ENCODE measurements at regions not wholly inside any gene's neighbourhood (a gene's known extent, or its start where the extent isn't known, plus 50 kb on each side); places are given as distances from the start of the nearest gene placed in this dataset.
"Not testable (repeated sequence)": the region's sequence is repeated elsewhere in the genome, so short reads cannot be mapped to it uniquely, and the experiment has no call there.

DNA sequence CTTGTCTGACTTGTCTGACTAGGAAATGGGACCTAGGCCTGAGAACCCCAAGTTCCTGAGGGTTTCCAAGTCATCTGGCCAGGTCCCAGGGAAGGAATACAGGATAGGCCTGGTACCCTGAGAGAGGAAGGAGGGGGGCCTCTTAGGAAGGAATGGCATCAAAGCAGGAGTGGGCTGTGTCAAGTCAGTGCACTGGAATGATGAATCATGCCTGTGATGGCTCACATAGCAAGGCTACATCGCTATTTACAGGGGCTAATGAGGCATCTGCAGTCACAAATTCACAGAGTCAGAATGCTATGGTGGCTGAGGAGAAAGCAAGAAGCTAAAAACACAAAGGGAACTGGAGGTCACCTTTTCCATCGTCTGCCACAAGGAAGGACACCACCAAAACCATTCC, 247.3 kb downstream of the NXPE2 start:
- no peak for DNase-seq (ENCODE audit: low read depth in 4 of 4, low spot score in 2 of 4)

GRCh38 chr11:114928260-114928870, 250.0 kb downstream of the NXPE2 start:
- DNase-seq (ENCODE audit: low read depth in 4 of 4, low spot score in 2 of 4): no peak

DNA sequence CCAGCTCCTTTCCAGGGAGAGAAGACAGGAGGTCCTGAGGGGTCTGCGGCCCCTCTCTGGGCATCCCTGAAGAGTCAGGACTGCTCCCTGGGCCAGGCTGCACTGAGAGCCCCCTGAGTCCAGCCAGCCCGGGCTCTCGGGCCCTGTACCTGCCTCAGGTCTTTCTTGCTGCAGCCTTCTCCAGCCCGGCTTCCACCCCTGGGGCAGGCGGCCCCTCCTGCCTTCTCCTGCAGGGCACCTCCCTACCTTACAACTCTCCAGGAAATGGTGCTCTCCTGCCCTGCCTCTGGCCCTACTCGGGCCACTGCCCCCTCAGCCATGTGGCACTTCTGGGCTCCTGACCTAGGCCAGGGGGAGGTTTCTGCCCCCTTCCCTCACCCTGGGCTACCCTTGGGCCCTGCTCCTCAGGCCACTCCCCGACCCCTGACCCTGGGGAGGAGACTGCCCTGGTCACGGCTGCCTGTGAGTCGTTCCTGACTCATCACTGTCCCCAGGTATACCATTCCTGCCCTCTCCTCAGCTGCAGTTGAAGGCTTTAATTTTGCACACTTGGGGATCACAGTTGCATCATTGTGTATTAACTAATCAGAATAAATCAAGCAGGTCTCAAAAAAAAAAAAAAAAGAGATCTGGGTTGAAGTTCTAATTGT, 251.1 kb downstream of the NXPE2 start:
- DNase-seq (ENCODE audit: low read depth in 4 of 4, low spot score in 2 of 4): no peak

DNA sequence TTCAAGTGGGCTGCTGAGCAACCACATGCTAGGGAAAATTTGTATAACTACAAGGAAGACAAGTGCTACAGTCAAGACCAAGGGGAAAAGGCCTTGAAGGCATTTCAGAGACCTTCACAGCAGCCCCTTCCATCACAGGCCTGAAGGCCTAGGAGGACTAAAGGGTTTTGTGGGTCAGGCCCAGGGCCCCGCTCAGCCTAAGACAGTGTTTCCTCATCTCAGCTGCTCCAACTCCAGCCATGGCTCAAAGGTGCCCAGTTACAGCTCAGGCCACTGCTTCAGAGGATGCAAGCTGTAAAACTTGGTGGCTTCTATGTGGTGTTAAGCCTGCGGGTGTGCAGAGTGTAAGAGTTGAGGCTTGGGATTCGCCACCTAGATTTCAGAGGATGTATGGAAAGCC, 260.5 kb downstream of the NXPE2 start:
- DNase-seq (ENCODE audit: low read depth in 4 of 4, low spot score in 2 of 4): no peak

DNA sequence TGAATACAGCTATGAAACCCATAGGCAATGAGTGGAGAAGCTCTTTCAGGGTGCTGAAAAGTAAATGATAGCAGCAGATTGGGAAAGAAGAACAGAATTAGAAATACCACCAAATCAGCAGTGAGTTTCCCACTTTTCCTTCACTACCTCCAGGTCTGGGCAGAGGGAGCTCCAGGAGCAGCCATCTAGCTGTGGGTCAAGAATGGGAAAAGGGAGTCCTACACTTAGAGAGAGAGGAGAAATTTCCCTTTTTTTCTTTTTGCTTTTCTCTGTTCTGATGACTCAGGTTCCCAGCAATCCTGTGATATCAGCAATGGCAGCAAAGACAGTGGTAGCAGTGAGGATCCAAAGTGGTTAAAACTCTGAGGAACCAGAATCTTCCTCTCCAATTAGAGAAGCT, 263.9 kb downstream of the NXPE2 start:
- no peak for DNase-seq (ENCODE audit: low read depth in 4 of 4, low spot score in 2 of 4)

- DNase-seq (ENCODE audit: low read depth in 4 of 4, low spot score in 2 of 4): no peak
These were observed 271.5 kb downstream of the NXPE2 start for GRCh38 chr11:114949614-114950351.

- no peak for DNase-seq (ENCODE audit: low read depth in 4 of 4, low spot score in 2 of 4)
These were observed 274.7 kb downstream of the NXPE2 start for GRCh38 chr11:114953039-114953438.

- DNase-seq (ENCODE audit: low read depth in 4 of 4, low spot score in 2 of 4): no peak
These were observed 277.6 kb downstream of the NXPE2 start for GRCh38 chr11:114955923-114956322.

DNA sequence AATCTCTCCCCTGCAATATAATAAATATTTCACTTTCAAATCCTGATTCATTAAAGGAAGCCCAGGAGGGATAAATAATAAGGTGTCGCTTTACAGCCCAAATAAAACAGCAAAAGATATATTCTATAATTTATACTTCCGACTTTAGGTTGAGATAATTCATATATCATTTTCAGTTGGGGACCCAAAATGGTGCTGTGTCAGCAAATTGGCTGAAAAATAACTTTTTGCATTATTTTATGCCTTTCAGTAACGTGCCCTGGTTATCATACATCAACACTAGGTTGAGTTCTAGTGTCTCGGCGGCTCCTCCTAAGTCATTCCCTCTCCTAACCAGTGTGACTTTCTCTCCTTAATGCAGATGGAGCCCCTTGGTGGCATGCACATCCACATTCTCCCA, 278.2 kb downstream of the NXPE2 start:
- DNase-seq (ENCODE audit: low read depth in 4 of 4, low spot score in 2 of 4): no peak

DNA sequence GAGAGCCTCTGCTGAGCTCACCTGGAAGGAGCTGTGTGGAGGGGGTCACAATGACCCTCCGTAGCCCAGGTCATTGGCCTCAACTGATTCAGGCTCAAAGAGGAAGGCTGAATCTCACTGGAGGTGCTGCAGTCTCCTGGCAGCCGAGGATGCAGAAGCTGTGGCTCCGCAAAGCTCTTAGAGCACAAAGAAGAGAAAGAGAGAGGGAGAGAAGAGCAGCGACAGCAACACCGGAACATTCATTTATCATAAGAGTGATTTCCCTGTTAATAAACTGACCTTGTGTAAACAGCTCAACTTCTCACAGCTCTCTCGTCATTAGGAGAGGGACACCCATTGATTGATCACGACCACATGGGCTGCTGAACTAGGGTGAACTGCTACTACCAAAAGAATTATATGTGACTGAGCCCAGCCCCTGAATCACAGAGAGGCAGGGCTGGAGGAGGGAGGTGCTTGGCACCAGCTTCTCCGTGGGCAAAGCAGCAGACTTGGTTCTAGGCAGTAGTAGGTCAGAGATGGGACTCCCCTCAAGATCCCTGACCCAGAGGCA, 281.7 kb downstream of the NXPE2 start:
- DNase-seq (ENCODE audit: low read depth in 4 of 4, low spot score in 2 of 4): no peak

DNA sequence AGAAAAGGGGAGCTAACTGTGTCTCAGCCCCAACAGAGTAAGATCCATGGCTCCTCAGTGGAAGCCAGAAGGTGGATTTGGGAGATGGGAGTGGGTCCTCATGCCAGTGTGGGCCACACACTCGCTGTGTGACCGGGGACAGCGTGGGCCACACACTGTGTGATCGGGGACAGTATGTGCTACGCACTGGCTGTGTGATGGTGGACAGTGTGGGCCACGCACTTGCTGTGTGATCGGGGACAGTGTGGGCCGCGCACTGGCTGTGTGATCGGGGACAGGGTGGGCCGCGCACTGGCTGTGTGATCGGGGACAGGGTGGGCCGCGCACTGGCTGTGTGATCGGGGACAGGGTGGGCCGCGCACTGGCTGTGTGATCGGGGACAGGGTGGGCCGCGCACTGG, 282.5 kb downstream of the NXPE2 start:
- DNase-seq (ENCODE audit: low read depth in 4 of 4, low spot score in 2 of 4): not testable (repeated sequence)

DNA sequence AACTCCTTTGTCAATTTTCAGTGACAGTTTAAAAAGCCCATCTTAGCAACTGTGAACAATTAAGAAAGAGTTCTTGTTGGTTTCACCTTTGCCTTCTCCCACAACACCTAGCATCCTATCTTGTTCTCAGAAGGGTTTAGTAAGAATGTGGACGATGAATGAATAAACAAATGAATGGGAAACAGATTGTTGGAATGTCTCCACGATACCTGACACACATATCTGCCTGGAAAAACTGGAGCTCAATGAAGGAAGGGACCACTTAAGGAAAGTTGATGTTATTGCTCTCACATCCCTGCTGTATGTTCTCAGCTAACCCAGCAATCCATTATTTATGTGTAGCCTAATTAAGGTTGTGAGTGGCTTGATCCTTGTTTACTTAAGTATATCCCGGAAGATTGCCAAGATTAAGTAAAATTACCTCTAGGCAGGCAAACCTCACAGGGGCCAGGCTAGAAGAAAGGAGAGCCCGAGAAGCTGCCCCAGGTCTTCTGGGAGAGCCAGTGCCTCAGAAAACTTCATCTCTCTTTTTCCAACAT, 286.4 kb downstream of the NXPE2 start:
- no peak for DNase-seq (ENCODE audit: low read depth in 4 of 4, low spot score in 2 of 4)

- DNase-seq (ENCODE audit: low read depth in 4 of 4, low spot score in 2 of 4): no peak
These were observed 292.8 kb downstream of the NXPE2 start for GRCh38 chr11:114970927-114971645.

DNA sequence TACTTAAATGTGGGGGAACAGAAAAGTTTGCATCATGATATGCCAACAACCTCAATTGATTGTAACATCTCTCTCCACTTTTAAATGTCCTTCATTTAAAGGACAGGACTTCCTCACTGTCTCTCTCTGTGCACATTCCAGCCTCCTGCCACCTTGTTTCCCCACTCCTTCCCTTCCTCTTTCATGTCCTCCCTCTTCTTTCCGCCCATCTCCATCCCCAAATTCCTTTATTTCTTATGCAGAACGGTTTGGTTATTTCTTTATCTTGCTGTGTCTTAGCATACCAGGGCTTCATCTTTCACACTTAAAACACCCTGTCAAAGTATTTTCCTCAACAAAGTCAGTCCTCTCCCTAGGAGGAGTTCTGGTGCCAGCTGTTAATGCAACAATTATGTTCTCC, 293.8 kb downstream of the NXPE2 start:
- no peak for DNase-seq (ENCODE audit: low read depth in 4 of 4, low spot score in 2 of 4)

DNA sequence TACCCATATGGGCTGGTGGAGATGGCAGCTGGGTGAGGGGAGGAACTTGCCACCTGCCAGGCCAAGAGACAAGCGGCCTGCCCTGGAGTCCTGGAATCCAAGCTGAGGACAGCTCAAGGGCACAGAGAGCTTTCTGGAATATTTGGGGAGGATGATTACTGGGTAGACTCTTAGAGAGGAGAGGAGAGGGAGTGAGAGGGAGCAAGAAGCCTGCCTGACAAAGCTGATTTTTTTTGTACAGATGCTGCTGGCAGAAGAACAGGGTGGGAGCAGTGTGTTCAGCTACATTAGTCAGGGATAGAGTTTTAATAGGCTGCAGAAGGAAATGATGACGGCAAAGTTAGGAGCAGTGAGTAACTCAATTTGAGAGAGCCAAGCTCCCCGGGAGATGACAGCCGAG, 299.3 kb downstream of the NXPE2 start:
- DNase-seq (ENCODE audit: low read depth in 4 of 4, low spot score in 2 of 4): no peak

DNA sequence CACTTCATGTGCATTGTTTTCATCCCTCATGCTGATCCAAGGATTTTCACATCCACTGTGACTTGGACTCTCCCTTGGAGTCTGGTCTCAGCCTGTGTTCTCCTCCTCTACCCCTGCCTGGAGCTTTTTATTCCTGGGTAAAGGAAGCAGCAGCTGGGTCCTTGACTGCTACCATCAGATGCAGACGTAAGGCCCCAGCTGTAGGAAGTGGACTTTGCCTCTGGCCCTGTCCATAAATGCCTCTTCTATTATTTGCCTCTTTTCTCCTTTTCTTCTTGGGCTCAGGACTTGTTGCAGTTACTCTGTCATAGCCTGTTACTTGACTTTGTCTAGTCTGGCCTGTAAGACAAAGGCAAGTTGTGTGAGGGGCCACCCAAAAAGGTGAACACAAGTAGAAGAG, 303.8 kb downstream of the NXPE2 start:
- DNase-seq (ENCODE audit: low read depth in 4 of 4, low spot score in 2 of 4): no peak

DNA sequence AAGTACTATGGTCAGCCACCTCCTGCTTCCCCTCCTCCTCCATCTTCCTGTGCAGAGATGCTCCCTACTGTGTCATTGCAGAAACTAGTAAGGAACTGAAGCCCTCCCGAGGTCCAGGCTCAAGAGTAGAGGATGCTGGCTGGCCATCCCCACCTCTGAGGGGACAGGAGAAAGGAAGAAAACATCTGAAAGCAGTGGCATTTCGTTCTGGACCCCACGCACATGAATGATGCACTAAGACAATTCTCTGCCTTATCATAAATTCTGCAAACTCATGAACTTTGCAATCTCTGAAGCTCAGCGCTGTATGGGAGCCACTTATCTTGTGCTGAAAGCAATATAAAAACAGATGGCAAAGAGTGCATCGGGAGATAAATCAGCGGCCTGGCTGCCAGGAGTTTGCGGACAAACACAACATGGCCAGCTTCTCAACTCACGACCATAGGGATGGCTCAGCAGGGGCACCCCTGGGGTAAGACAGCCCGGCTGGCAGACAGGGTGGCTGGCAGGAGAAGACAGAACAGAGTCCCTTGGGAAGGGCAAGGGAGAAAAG, 306.4 kb downstream of the NXPE2 start:
- DNase-seq (ENCODE audit: low read depth in 4 of 4, low spot score in 2 of 4): no peak

DNA sequence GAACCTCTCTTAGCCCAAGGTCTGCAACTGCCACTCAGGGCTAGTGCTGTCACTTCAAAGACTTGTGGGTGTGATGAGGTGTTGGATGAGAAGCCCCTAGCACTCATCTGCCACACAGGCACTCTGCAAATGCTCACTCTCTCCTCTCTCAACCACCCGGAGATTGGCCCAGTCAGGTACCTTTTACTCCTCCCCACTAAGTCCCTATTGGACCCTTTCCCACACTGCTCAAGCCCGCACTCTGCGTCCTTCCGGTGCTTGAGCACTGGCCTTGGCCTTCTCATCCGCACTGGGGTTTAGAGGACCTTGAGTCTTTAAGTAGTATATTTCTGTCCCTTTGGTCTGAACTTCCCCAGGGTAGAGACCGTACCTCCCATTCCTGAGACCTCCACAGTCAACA, 308.0 kb downstream of the NXPE2 start:
- DNase-seq (ENCODE audit: low read depth in 4 of 4, low spot score in 2 of 4): no peak

DNA sequence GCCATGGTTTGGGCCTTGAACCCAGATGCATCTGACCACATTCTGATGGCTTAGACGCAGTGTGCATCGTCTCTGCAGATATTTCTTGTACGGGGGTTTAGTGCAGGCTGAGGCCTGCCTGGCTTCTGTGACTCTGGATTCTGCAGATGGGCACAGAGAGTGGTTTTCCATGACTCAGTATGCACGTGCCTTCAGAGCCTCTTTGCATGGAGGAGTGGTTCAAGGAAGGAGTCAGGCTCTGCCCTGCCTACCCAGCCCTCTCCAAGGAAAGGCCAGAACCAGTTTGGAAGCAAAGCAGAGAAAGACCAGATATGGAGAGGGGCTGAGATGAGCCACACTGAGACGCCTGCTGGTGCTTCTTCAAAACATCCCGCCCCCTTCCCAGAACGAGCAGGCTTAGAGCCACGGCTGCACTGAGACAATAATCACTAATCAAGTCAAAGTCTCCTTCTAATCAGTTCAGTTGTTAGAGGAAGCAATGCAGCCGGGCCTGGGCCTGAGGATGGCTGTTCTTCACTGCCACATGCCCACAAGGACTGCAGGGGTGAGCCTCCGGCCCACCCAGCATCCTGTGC, 308.9 kb downstream of the NXPE2 start:
- DNase-seq (ENCODE audit: low read depth in 4 of 4, low spot score in 2 of 4): no peak

GRCh38 chr11:114988644-114989043, 310.3 kb downstream of the NXPE2 start:
- no peak for DNase-seq (ENCODE audit: low read depth in 4 of 4, low spot score in 2 of 4)
